HG02852 (cell line): ENCODE measurements at regions not wholly inside any gene's neighbourhood (a gene's known extent, or its start where the extent isn't known, plus 50 kb on each side); places are given as distances from the start of the nearest gene placed in this dataset.

Source experiments
- ATAC-seq: cut with Tn5 transposase; IDR thresholded peaks from one replicate; pipeline ENCODE4 v1.9.1; 2021; ENCODE audit warnings: mild to moderate bottlenecking, moderate library complexity; ENCODE audit not compliant: unreplicated experiment

DNA sequence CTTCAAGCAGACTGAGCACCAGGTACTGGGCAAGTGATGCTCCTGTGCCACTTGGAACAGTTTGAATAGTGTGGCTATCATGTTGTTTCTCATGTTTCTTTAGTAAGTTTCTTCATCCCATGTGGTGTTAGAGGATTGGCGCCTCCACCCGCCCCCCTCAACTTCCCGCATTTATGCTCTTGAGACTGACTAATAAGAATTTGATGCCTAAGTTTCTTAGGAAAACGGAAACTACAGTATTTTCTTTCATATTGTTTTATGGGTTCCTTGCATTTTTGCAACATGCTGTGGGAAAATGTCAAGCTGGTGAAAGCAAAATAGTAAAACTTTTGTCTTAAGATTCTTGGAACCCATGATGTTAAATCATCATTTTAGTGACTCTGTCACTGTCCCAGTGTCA is 101.2 kb upstream of the SLC4A4 start:
- ATAC-seq: no peak

DNA sequence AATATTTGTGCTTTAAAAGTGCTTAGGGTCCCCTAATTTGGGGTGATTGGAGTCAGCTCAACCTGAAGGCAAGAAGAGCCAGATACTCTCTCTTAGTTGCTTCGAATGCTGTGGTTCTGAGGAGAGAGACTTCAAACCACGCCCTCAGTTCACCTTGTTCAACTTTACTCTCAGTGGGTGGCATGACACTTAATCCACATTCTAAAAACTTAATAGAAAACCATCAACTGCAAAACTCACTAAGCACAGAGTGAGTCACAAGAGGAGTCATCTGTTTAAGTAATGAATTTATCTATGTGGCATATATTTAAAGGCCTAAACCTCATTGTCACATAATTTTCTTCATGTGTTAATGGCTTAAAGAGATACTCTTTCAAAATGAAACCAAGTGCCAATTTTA is 99.5 kb upstream of the SLC4A4 start:
- ATAC-seq: no peak

DNA sequence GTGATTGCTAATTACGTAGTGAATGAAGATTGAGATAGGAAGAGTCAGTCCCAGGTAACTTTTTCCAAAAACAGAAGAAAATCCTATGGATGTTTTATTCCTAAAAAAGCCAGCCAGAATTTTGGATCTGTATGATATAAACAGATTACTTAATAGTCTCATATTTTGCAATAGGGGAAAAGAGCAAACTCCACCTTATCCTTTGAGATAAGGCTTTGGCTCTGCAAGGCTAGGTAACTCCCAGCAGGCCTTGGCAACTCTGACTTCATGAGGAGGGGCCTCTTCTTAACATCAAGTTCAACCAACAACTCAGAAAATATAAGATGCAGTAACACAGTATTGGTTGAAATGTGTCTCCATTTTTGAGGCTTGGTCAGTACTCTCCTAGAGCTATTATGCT is 98.7 kb upstream of the SLC4A4 start:
- ATAC-seq: no peak

DNA sequence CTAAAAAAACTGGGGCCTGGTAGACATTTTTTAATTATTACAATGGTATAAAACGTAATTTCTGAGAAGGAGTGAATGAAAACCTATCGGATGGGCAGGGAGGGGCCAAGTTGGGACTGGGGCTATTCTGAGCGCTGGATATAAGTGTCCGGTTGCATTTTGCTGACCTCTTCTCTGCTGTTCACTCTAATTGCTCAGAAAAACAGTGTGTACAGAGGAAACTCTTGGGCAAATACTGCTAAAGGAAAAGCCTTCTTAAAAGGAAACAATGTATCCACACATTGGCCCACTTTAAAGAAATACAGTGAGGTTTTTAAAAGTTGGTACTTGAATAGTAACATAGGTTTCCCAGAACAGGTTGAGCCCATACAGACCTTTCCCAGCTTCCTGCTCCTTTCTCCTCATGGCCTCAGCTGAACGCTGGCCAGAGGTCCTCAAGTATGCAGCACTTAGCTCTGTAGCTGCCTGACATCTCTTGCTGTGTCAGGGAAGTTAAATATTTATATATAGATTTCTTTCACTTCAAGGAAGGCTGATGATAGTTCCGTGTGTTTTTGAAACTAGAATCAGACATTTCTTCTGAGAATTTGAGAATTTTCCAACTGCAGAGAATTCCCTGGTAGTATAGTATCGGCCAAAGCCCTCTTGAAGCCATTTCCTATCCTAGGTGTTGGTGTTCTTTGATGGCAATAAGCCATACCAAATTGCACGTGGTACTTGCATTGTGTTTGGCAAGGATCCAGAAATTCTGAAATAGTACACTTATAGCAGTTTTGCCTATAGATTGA is 97.1 kb upstream of the SLC4A4 start:
- no peak for ATAC-seq

DNA sequence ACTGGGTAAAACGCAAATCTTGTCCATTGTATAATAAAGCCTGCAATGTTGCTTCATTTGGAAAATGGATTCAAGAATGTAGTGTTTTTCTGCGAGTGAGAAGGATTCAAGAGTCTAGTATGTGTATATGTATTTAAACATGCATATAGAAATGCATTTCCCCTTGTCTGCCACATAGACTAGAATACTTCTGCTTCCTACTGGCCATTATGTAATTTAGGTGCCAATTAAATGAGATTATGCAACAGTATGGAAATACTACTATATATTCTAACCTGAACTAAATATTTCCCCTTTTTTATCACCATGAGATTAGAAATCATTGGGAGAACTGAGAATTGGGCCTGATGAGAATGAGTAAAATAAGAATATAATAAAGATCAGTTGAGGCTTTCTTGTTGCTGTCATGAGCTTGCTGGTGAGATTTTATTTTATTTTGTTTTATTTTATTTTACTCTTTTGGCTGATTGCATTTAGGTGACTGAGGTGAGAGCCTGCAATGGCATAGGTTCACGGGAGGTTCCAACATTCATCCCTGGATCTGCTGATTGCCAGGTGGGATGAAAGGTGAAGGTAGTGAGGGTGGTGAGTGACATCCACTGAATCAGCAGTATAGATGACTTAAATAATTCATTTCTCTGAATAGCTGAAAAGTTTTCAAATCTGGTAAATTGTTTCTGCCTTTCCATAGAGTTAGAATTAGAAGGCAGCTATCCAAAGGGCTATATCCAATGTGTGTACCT is 95.6 kb upstream of the SLC4A4 start:
- no peak for ATAC-seq

DNA sequence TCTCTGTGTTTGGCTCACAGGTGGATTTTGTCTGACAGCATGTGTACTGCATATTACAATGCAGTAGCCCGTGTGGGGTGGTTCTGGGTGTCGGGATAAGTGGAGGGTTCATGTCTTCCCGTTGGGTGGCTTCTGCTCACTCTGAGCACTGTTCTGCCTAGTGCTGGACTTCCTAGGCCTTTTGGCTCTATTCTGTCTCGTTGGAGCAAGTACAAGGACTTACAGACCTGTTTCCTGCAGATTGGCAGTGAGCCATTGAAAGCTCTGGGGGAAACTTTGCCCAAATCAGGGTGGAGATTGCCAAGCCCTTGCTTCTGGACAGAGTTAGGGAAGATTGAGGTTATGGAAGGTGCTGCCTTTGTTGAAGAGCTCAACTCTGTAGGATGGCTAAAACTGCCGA is 91.1 kb upstream of the SLC4A4 start:
- ATAC-seq: no peak

DNA sequence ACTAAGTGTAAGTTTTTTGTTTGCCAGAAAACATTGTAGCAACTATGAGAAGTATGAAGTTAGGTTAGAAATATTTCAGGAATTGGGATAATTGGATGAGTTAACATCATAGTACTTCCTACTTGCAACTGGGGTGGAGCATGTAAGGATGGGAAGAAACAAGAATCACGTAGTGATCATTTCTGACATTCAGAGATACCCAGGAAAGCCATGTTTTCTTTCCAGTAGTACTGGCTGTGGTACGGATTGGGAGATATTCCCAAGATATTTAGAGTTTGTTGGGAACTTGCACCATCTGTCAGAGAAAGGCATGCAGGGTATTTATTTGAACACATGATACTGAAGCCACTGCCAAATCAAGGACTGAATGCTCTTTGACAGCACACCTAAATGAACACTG is 87.6 kb upstream of the SLC4A4 start:
- no peak for ATAC-seq

DNA sequence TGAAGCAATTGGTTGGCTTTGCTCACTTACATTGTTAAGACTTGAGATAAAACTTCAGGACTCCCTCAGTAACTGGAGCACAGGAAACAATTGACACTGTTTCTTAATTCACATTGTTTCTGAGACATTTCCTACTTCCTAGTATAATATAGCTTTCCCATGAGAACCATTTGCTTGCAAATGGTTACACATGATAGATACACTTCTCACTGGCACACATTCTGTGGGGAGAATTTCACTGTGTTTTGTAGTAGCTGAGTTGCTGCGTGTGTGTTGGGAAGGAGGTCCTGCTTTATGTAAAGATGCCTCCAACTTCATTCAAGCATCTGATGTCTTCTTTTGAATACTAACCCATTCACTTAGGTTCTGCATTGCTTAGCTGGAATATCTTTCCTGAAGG is 85.3 kb upstream of the SLC4A4 start:
- no peak for ATAC-seq

DNA sequence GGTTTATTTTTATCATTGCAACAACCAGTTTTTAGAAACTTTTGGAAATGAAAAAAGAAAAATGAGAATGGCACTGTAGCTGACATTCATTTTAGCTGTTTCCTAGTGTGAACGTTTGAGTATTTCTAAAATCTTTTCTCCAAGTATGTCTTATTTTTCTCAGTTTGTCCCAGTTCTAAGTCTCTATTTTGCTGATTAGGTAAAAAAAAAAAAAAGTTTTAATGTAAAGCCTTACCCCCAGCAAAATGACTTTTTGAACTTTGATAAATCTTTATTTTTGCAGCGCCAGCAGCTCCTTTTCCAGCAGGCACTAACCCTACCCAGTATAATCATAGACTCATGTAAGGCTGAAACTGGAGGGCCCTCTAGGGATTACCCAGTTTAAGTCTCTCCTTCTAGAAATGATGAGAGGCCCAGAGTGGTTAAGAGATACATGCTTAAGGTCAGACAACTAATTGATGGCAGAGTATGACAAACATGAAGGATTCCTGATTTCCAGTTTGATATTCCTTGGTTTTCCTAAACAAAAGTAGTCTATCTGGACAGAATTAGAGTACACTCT is 84.3 kb upstream of the SLC4A4 start:
- ATAC-seq: peak; percentile 59

DNA sequence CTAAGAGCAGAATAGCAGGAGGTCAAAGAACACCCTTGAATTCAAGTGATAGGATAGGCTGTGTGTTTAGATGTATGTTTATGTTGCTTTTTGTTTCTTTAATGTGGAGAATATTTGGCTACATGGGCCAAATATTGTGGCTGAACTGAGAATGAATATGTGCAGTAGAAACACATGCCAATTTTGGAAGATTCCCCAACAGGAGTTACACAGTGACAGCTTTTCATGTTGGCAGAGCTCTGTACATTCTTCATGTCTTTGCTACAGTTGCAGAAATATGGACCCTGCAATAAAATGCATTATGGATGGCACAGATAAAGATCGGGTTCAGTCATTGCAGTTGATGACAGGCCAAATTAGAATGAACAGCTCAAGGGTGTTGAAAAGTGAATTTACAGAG is 82.8 kb upstream of the SLC4A4 start:
- no peak for ATAC-seq

DNA sequence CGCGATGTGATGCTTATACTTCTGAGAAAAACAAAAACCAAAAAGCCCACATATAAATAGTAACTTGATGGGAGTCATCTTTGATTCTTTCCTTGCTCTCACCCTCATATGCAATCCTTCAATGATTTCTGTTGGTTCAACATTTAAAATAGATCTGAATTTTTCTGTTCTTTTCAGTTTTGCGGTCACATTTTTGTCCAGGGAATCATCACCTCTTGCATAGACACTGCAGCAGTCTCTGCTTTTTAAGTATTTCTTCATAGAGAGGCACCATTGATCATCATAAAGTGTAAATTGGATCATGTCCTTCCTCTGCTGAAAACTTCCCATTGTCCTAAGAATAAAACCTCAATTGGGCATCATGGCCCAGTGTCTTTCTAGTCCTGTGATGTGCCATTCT is 81.1 kb upstream of the SLC4A4 start:
- ATAC-seq: no peak

DNA sequence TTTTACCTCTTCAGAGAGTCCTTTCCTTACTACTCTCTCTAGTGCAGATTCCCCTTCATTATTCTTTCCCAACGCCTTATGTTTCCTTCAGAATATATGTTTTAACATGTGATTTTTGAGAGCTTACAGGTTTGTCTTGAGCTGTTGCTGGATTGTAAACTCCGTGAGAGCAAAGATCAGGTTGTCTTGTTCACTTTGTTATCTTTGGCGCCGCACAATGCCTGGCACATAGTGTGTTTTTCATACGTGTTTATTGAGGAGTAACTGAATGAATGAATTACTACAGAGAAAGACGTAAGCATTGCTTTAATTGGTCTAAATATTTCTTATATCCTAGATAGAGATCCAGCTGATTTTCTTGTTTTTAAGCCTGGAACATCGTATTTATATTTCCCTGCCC is 80.5 kb upstream of the SLC4A4 start:
- ATAC-seq: no peak

DNA sequence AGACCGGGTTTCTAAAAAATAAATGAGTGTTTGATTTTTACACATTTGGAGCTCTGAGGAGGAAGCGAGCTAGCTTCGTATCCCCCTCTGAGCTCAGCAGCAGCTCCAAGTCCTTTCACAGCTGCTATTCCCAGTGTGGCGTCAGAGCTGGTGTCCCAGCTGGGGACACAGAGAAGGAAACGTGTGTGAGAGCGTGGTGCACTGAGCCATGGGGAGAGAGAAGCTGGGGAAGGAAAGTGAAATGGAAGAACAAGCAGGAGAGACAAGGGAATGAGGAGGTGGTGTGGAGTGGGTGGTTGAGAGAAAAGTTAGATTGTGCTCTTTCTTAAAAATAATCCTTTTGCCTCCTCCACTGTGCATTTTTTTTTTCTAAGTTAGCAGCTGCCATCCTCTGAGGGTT is 79.5 kb upstream of the SLC4A4 start:
- no peak for ATAC-seq

DNA sequence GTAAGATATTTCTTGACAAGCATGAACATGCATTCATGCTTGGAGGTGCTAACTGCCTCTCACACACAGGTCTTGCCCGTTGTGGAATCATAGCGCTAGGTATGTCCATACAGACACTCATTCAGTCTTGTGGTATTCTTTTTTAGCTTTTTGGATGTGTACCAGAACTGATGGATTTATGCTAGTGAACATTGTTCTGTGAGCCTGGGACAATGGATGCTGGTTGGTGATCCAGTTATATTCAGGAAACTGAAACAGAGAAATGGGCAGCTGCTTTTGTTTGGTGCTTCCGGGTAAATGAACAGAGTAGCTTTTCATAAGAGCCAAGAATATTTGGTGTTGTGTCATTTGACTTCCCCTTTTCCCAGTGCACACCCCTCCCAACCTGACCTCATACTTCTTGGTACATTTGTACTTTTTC is 78.9 kb upstream of the SLC4A4 start:
- ATAC-seq: no peak

DNA sequence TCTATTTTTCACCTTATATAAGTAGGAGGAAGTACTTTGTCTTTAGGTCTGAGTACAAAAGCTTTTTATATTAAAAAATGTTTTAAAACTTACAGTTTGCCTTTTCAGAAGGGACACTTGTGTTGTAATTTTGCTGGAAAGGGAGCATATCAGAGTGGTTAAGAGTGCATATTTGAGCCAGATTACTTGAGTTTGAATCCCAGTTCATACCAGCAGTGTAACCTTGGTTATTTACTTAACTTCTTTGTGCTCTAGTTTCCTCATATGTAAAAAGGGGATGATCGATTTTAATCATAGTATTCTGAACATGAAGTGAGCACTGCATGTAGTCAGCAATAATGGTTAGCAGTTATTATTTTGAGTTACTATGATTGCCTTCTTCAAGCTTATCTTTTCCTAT is 78.3 kb upstream of the SLC4A4 start:
- no peak for ATAC-seq

DNA sequence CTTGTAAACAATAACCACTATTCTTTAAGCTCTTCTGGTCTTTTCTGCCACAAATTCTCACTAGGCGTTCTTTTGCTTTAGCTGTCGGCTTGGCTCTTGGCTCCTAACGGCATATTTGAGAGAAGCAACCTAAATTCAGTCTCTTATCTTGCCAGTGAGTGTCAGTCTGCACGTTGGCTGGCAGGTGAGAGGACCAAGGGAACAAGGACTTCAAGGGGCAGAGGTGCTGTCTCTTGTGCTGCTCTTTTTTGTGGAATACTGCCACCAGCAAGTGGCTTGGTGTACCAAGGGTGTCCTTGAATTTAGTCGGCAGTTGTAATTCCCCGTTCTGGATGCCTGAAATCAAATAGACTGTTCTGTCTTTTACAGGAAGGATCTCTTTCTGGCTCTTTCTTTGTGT is 77.8 kb upstream of the SLC4A4 start:
- ATAC-seq: no peak

DNA sequence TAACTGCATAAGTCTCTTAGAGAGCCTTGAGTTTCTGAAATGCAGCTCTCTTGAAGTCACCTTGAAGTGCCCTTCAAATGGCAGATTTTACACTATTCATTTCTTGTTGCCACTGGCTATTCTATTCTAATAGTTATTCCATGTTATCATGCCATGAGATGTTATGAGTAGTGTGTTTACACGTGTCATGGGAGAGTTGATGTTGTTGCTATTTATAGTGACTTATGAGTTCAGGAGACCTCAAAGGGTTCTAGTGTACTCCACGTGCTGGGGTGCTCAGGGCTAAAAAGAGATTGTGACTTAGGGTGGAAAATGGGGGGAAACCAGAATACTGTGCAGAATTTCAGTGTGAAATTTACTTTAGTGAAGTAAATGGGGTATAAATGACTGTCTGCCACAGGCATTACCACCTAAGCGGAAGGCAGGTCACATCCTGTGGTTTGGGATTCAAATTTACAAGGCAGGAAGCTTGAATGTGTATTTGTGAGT is 77.1 kb upstream of the SLC4A4 start:
- no peak for ATAC-seq

DNA sequence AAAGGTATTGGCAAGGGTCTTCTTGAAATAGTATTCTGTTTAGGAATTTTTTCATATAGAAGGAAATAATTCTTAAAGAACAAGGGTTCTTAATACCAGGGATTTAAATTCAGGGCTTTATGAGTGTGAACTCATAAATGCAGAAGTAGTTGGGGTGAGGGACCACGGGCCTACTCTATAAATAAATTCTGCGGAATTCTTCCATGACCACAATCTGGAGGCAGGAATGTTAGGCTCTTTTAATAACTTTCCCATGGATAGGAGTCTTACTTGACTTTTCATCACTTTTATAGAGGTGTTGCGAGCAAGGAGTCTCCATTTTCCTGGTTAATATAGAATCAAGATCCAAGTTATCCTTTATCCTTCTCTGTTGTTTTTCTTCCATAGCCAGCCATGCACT is 76.7 kb upstream of the SLC4A4 start:
- no peak for ATAC-seq

DNA sequence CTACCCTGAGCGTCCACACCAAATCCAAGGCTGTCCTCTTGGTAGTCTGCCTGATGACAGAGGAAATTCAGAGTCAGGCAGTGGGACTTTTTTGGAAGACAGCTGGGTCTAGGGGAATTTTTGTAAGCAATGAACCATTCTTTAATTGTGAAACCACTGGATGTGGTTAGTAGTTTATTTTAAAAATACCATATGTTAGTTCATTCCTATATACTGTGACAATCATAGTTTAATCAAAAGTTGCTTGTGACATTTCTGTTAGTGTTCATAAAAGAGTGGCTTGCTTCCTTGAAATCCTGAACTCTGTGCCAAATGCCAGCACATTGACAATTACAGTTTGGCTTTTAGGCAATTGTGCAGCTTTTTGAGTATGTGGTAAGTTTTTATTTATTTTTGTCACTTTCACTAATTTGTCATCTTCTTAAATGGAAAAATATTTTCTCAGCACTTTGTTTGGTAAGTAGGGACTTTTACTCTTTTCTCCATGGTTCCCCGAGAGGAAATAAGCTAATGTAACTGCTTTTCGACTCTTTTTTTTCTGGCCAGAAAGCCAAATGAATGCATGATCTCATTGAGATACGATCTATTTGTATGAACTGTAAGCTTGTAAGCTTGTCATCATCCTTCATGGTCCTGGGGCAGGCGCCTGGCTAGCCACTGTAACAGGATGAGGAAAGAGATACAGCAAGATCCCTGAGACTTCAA is 72.6 kb upstream of the SLC4A4 start:
- peak; percentile 37 for ATAC-seq

DNA sequence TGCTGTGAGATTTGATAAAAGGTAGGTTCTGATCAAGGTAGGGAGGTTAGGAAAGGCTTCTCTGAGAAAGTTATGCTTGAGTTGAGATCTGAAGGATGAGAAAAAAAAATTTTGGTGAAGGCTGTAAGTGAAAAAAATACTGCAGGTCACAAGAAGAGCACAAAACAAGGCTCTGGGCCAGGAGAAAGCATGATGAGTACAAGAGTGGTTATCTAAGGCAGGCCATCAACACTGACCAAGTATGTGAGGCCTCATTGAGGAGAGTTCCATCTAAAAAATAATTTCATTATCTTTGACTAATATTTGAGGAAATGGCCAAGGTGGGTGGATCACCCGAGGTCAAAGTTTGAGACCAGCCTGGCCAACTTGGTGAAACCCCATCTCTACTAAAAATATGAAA is 71.6 kb upstream of the SLC4A4 start:
- no peak for ATAC-seq

DNA sequence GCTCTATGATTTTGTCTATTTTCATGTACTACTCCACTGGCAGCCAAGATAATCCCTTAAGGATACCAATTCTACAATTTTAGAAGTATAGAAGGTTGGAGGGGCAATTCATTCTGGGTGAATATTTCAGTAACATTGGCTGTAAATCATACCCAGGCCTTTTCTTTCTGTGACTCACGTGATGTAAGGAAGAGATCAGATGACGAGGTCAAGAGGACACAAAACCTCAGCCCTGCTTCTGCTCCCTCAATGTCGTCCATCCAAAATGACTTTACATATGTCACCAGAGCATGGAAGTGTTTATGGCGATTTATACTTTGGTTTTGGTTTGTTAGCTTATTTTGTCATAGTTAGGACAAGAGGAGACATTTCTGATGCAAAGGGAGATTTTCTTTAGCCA is 70.7 kb upstream of the SLC4A4 start:
- no peak for ATAC-seq

DNA sequence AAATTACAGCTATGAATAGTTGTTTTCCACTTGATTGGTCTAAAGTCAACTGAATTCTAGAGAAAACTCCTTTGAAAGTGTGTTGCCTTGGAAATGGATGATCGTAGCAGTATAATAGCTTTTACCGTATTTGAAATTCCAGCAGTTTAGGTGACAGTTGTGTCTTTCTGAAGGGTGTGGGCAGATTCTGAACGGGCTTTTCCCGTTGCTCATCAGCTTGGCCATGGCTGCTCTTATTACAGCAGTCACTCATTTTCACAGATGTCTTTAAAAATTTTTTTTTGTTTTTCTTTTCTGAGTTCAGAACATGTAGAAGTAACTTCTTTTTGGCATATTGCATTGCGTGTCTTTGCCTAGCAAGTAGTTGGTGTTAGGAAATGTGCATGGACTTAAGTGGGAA is 69.6 kb upstream of the SLC4A4 start:
- ATAC-seq: no peak
